ENCODE measurements at regions not wholly inside any gene's neighbourhood (a gene's known extent, or its start where the extent isn't known, plus 50 kb on each side); places are given as distances from the start of the nearest gene placed in this dataset.

DNA sequence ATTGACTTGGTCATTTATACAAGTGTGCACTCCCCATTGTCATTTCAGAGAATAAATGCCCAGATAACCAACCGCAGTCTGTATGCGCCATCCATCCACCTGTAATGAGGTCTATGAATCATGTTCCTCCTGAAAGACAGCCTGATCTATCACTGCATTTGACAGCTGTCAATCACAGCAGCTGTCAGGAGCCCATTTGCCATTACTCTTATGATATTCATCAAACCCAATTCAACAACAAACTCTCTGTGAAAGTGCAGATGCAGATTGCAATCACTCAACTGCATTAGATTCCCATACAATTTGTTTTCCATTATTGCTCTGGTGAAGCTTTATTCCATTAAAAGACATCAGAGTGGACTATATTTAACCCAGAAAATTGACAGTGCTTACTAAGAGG is 586.9 kb upstream of the KIRREL3 start:
- Histone ChIP-seq H2BK20ac (ENCODE audit: low read depth, low read length) (no peak overlapping the region), H3K4me1 (ENCODE audit: control insufficient read depth, insufficient read depth, low read length) (no peaks in the 10 kb centered on the region), H3K9me1 (ENCODE audit: insufficient read depth, low read length) (no peaks in the 10 kb centered on the region; the same call in 1 of the 2 replicates), H3K79me1 (ENCODE audit: low read depth in 1 of 2, low read length in 2 of 2) (no peaks in the 10 kb centered on the region), H3K4ac (ENCODE audit: low read depth, low read length) (no peak overlapping the region), H3K9me3 (ENCODE audit: control insufficient read depth, insufficient read depth, low read length) (no peaks in the 10 kb centered on the region), H3K56ac (ENCODE audit: extremely low read depth, insufficient read depth, low read length) (no peak overlapping the region), H2BK5ac (ENCODE audit: low read depth, low read length, poor library complexity, severe bottlenecking) (no peak overlapping the region), H3K4me2 (ENCODE audit: low read depth, low read length) (no peak overlapping the region), H2AK9ac (replicated peaks; ENCODE audit: low read depth, low read length, poor library complexity) (no peak overlapping the region), H3K27me3 (ENCODE audit: control insufficient read depth, insufficient read depth, low read length) (no peaks in the 10 kb centered on the region), H3K18ac (ENCODE audit: low read depth, low read length) (no peak overlapping the region), H3K27ac (ENCODE audit: insufficient read depth, low read length) (no peak overlapping the region), H3K23ac (ENCODE audit: low read depth, low read length) (no peak overlapping the region), H4K91ac (ENCODE audit: insufficient read depth, low read depth, low read length) (no peak overlapping the region), H4K8ac (ENCODE audit: low read depth in 2 of 2, low read length in 2 of 2) (no peak overlapping the region), H3K4me3 (ENCODE audit: insufficient read depth, low read depth, low read length) (no peak overlapping the region), H4K5ac (ENCODE audit: low read depth, low read length) (no peak overlapping the region), H2BK120ac (ENCODE audit: low read depth, low read length) (no peak overlapping the region), H3K9ac (ENCODE audit: low read depth, low read length) (no peak overlapping the region), H2AFZ (replicated peaks; ENCODE audit: low read length, poor library complexity) (no peak overlapping the region), H2AK5ac (ENCODE audit: low read depth, low read length) (no peak overlapping the region), H2BK15ac (ENCODE audit: low read depth, low read length) (no peak overlapping the region), H3K36me3 (ENCODE audit: control insufficient read depth, insufficient read depth, low read length) (no peaks in the 10 kb centered on the region), H3K14ac (replicated peaks; ENCODE audit: low read depth, low read length) (no peak overlapping the region), H4K20me1 (ENCODE audit: insufficient read depth, low read length) (no peaks in the 10 kb centered on the region)
- ATAC-seq (ENCODE audit: low read depth) (no peak), DNase-seq (no peak)
- no TSS peak for BruUV-seq (replicated peaks)
- ChIA-PET POLR2A (ENCODE audit: unreplicated experiment) (no interaction called here), CTCF (no interaction called here)
- dilution Hi-C loops (cut with HindIII; ENCODE audit: low sequenced_read_pairs, unreplicated experiment) (no loop called here), in situ Hi-C loops (cut with MboI; ENCODE audit: low sequenced_read_pairs) (no loop called here), intact Hi-C loops (cut with micrococcal nuclease) (no loop called here)
- 83% methylated on average over 2 of the region's 2 CpGs; no CpG with 5 or more reads in 1 of the 2 experiments for WGBS, 2 experiments (ENCODE audit: extremely low coverage in 2 of 2, insufficient read length in 1 of 2)
- TF ChIP-seq POLR2A (IDR thresholded peaks at IDR 0.05; ENCODE audit: low read depth, low read length) (no peak), RFX5 (IDR thresholded peaks at IDR 0.05; ENCODE audit: low read depth, low read length) (no peak), FOS (IDR thresholded peaks at IDR 0.05; ENCODE audit: low read depth, low read length) (no peak), CHD1 (IDR thresholded peaks at IDR 0.05; ENCODE audit: low read depth, low read length) (no peak), MXI1 (IDR thresholded peaks at IDR 0.05; ENCODE audit: borderline replicate concordance, low read depth, low read length) (no peak), BHLHE40 (IDR thresholded peaks at IDR 0.05; ENCODE audit: low read depth, low read length) (no peak), RAD21 (IDR thresholded peaks at IDR 0.05; ENCODE audit: low read length) (no peak), MAFK (IDR thresholded peaks at IDR 0.05; ENCODE audit: low read depth, low read length) (no peak), CEBPB (IDR thresholded peaks at IDR 0.05; ENCODE audit: low read depth, low read length) (no peak), RCOR1 (IDR thresholded peaks at IDR 0.05; ENCODE audit: insufficient replicate concordance, low read length) (no peak), SMC3 (IDR thresholded peaks at IDR 0.05; ENCODE audit: low read depth, low read length) (no peak), MAZ (IDR thresholded peaks at IDR 0.05; ENCODE audit: borderline replicate concordance, low read depth, low read length) (no peak), NFE2L2 (IDR thresholded peaks at IDR 0.05; ENCODE audit: low read depth, low read length) (no peak)
- TF ChIP-seq, protein P1, sequence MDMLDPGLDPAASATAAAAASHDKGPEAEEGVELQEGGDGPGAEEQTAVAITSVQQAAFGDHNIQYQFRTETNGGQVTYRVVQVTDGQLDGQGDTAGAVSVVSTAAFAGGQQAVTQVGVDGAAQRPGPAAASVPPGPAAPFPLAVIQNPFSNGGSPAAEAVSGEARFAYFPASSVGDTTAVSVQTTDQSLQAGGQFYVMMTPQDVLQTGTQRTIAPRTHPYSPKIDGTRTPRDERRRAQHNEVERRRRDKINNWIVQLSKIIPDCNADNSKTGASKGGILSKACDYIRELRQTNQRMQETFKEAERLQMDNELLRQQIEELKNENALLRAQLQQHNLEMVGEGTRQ (IDR thresholded peaks at IDR 0.05; ENCODE audit: low read depth, low read length), result no peak
- TF ChIP-seq, protein P2, sequence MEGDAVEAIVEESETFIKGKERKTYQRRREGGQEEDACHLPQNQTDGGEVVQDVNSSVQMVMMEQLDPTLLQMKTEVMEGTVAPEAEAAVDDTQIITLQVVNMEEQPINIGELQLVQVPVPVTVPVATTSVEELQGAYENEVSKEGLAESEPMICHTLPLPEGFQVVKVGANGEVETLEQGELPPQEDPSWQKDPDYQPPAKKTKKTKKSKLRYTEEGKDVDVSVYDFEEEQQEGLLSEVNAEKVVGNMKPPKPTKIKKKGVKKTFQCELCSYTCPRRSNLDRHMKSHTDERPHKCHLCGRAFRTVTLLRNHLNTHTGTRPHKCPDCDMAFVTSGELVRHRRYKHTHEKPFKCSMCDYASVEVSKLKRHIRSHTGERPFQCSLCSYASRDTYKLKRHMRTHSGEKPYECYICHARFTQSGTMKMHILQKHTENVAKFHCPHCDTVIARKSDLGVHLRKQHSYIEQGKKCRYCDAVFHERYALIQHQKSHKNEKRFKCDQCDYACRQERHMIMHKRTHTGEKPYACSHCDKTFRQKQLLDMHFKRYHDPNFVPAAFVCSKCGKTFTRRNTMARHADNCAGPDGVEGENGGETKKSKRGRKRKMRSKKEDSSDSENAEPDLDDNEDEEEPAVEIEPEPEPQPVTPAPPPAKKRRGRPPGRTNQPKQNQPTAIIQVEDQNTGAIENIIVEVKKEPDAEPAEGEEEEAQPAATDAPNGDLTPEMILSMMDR (conservative IDR thresholded peaks at IDR 0.05; ENCODE audit: low read depth, low read length), result no peak
- TF ChIP-seq, protein P3, sequence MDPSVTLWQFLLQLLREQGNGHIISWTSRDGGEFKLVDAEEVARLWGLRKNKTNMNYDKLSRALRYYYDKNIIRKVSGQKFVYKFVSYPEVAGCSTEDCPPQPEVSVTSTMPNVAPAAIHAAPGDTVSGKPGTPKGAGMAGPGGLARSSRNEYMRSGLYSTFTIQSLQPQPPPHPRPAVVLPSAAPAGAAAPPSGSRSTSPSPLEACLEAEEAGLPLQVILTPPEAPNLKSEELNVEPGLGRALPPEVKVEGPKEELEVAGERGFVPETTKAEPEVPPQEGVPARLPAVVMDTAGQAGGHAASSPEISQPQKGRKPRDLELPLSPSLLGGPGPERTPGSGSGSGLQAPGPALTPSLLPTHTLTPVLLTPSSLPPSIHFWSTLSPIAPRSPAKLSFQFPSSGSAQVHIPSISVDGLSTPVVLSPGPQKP (IDR thresholded peaks at IDR 0.05; ENCODE audit: borderline replicate concordance, low read depth, low read length), result no peak
